Prostate gland (tissue), 2 donors: ENCODE measurements at regions not wholly inside any gene's neighbourhood (a gene's known extent, or its start where the extent isn't known, plus 50 kb on each side); places are given as distances from the start of the nearest gene placed in this dataset.

Source experiments
- DNase-seq: peaks from one replicate; pipeline ENCODE4 v3.0.0-alpha.2; 2019; ENCODE audit warnings: low spot score
- H3K27ac ChIP-seq, 2 donors: fragments of 200-600 bp; sonication (generic); 2 replicates each; pipeline ENCODE4 v1.5.1; 2017 to 2019
- H3K27me3 ChIP-seq: fragments of 200-600 bp; sonication (generic); replicated peaks from 2 replicates; pipeline ENCODE4 v1.5.1; 2019; ENCODE audit not compliant: insufficient read depth
- H3K36me3 ChIP-seq, 2 donors: fragments of 200-600 bp; sonication (generic); 1 replicate in 1 of 2; 2 replicates in 1 of 2; pipeline versions ENCODE4 v1.5.1 to v1.8.1; 2017 to 2019
- H3K4me1 ChIP-seq: fragments of 200-600 bp; sonication (generic); replicated peaks from 2 replicates; pipeline ENCODE4 v1.5.1; 2019
- H3K4me3 ChIP-seq, 2 donors: fragments of 200-600 bp; sonication (generic); 2 replicates each; pipeline ENCODE4 v1.5.1; 2017 to 2019
- H3K9me3 ChIP-seq: fragments of 200-600 bp; sonication (generic); 2 replicates; pipeline ENCODE4 v1.5.1; 2017
- POLR2A ChIP-seq: fragments of 450-650 bp; IDR thresholded peaks from one replicate; pipeline ENCODE4 v1.6.1; 2016; ENCODE audit warnings: antibody characterized with exemption, mild to moderate bottlenecking
- POLR2AphosphoS5 ChIP-seq: sonication (generic); formaldehyde crosslinking; IDR thresholded peaks from one replicate; pipeline ENCODE4 v1.6.1; 2017; ENCODE audit warnings: antibody characterized with exemption
- WGBS: methylation state at CpG from one replicate; pipeline ENCODE4 v1.1.5; 2018; 5-methylcytosine and 5-hydroxymethylcytosine counted together
- intact Hi-C: fragments of 100-400 bp; cut with DNase I; formaldehyde crosslinking; loops from one replicate; pipeline ENCODE4 v1.14.2; 2022
- TF ChIP-seq, protein P1 (sequence below), 4 experiments: fragments of 200-600 bp in 2 of 4; fragments of 450-650 bp in 2 of 4; sonication (generic) in 2 of 4; IDR thresholded peaks; 1 replicate in 3 of 4; 2 replicates in 1 of 4; pipeline ENCODE4 v1.5.1; 2016 to 2019; ENCODE audit warnings: antibody characterized with exemption in 4 of 4, mild to moderate bottlenecking in 2 of 4, moderate library complexity in 2 of 4

DNA sequence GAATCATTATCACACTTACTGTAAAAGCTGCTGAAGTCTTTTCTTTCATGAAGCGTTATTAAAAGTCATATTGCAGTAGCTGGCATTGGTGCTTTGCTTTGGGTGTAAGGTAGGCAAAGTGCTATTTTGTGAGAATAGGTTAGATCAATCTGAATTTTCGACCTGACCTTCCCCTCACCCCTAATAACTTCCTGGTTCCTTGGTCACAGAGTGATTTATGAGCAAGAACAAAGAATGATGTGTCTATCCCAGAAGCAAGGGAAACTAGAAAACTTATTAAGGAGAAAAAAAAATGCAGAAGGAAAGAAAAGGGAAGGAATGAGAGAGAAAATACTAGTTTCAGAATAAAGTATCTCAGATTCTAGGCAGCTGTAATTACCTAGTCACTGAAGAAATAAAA is 163.1 kb upstream of the MEIS1 start:
- no peak for DNase-seq
- Histone ChIP-seq H3K27ac (no peak overlapping the region), H3K27me3 (no peaks in the 10 kb centered on the region), H3K4me1 (no peaks in the 10 kb centered on the region), H3K9me3 (no peaks in the 10 kb centered on the region), H3K4me3 (no peak overlapping the region), H3K36me3 (no peaks in the 10 kb centered on the region)
- TF ChIP-seq POLR2A (no peak), POLR2AphosphoS5 (no peak)
- TF ChIP-seq, protein P1, sequence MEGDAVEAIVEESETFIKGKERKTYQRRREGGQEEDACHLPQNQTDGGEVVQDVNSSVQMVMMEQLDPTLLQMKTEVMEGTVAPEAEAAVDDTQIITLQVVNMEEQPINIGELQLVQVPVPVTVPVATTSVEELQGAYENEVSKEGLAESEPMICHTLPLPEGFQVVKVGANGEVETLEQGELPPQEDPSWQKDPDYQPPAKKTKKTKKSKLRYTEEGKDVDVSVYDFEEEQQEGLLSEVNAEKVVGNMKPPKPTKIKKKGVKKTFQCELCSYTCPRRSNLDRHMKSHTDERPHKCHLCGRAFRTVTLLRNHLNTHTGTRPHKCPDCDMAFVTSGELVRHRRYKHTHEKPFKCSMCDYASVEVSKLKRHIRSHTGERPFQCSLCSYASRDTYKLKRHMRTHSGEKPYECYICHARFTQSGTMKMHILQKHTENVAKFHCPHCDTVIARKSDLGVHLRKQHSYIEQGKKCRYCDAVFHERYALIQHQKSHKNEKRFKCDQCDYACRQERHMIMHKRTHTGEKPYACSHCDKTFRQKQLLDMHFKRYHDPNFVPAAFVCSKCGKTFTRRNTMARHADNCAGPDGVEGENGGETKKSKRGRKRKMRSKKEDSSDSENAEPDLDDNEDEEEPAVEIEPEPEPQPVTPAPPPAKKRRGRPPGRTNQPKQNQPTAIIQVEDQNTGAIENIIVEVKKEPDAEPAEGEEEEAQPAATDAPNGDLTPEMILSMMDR (IDR thresholded peaks at IDR 0.05), result no peak
- intact Hi-C loops, result no loop called here
- 15% methylated on average over 2 of the region's 2 CpGs for WGBS

GRCh38 chr2:66270247-66270646 is 164.7 kb upstream of the MEIS1 start:
- H3K27ac ChIP-seq, result no peak overlapping the region
- 95% methylated on average over 1 of the region's 1 CpG for WGBS
- no peaks in the 10 kb centered on the region for H3K4me1 ChIP-seq
- H3K36me3 ChIP-seq, result no peaks in the 10 kb centered on the region
- H3K9me3 ChIP-seq, result no peaks in the 10 kb centered on the region
- intact Hi-C loops, result no loop called here
- H3K4me3 ChIP-seq, result no peak overlapping the region
- no peak for DNase-seq
- no peaks in the 10 kb centered on the region for H3K27me3 ChIP-seq
- TF ChIP-seq POLR2AphosphoS5 (no peak), POLR2A (no peak)
- TF ChIP-seq, protein P1 (IDR thresholded peaks at IDR 0.05), result no peak

DNA sequence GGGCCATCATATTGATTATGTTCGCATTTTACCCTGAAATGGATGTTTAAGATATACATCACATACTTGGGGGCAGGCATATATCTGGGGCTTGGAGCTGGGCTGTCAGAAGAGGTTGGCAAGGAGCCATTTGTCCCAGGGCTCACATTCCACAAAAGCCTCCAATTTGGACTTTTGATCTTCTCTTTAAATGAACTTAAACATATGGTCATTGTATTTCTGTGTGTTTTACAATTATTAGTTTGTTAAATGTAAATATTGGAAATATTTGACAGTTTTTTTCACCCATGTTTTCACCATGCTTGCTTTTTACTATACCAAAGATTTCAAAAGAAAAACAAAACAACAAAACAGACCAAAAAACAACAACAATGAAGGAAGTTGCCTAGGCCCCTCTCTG is 165.8 kb upstream of the MEIS1 start:
- WGBS, result 97% methylated on average over 1 of the region's 1 CpG
- TF ChIP-seq POLR2AphosphoS5, result no peak
- TF ChIP-seq, protein P1 (IDR thresholded peaks at IDR 0.05), result no peak
- no peak for TF ChIP-seq POLR2A

GRCh38 chr2:66268756-66269155 is 166.2 kb upstream of the MEIS1 start:
- intact Hi-C loops, result no loop called here
- Histone ChIP-seq H3K4me3 (no peak overlapping the region), H3K4me1 (no peaks in the 10 kb centered on the region), H3K9me3 (no peaks in the 10 kb centered on the region), H3K36me3 (no peaks in the 10 kb centered on the region), H3K27ac (no peak overlapping the region), H3K27me3 (no peaks in the 10 kb centered on the region)
- TF ChIP-seq POLR2AphosphoS5 (no peak), POLR2A (no peak)
- TF ChIP-seq, protein P1 (IDR thresholded peaks at IDR 0.05), result no peak
- no peak for DNase-seq

More for the DNA sequence above, 165.8 kb upstream of the MEIS1 start:
- H3K4me1 ChIP-seq, result no peaks in the 10 kb centered on the region
- intact Hi-C loops, result no loop called here
- H3K36me3 ChIP-seq, result no peaks in the 10 kb centered on the region
- H3K4me3 ChIP-seq, result no peak overlapping the region
- no peak overlapping the region for H3K27ac ChIP-seq
- DNase-seq, result no peak
- no peaks in the 10 kb centered on the region for H3K27me3 ChIP-seq
- no peaks in the 10 kb centered on the region for H3K9me3 ChIP-seq

GRCh38 chr2:66264354-66264753 is 170.6 kb upstream of the MEIS1 start:
- intact Hi-C loops, result no loop called here
- WGBS, result 90% methylated on average over 3 of the region's 3 CpGs
- Histone ChIP-seq H3K36me3 (no peaks in the 10 kb centered on the region), H3K9me3 (no peaks in the 10 kb centered on the region), H3K4me1 (no peaks in the 10 kb centered on the region), H3K27me3 (no peaks in the 10 kb centered on the region), H3K27ac (no peak overlapping the region), H3K4me3 (no peak overlapping the region)
- TF ChIP-seq POLR2AphosphoS5 (no peak), POLR2A (no peak)
- TF ChIP-seq, protein P1 (IDR thresholded peaks at IDR 0.05), result no peak
- no peak for DNase-seq
